HG02759 (cell line): ENCODE measurements at regions not wholly inside any gene's neighbourhood (a gene's known extent, or its start where the extent isn't known, plus 50 kb on each side); places are given as distances from the start of the nearest gene placed in this dataset.
A peak's percentile ranks its signal among the peaks of the same experiment; 100 is the strongest.

Experiments
- ATAC-seq: cut with Tn5 transposase; IDR thresholded peaks from one replicate; pipeline ENCODE4 v1.9.1; 2021; ENCODE audit warnings: mild to moderate bottlenecking, moderate library complexity; ENCODE audit not compliant: unreplicated experiment

DNA sequence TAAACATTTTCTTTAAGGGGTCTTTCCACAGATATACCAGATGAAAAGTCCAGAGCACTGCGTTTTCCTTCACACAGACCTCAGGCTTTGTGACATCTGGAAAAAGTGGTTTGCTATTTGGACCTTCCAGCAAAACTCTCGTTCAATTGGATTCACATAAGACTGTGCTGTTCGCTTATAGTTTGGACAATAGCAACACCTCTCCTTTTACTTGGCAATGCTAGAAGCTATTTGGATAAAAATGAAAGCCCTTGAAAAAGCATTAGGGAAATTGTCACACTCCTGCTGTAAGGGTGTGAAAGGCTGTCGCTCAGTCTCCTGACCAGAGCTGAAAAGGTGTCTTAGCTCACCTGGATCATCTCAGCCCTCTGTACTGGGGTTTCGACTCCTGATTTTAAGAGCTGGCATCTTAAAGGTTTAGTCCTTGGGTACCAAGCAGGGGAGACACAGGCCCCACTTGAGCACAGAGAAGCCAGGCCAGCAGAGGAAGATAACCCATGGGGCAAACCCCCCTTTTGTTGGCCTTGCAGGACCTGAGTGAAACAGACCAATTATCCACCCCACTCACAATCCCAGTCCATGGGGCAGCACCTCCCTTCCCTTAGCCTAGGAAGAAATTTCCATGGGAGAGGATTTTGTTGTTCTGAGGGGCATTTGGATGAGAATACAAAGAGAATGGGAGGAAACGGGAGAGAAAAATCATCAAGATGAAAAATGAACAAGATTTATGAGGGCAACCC, 257.6 kb downstream of the DLEU7 start:
- ATAC-seq = no peak

DNA sequence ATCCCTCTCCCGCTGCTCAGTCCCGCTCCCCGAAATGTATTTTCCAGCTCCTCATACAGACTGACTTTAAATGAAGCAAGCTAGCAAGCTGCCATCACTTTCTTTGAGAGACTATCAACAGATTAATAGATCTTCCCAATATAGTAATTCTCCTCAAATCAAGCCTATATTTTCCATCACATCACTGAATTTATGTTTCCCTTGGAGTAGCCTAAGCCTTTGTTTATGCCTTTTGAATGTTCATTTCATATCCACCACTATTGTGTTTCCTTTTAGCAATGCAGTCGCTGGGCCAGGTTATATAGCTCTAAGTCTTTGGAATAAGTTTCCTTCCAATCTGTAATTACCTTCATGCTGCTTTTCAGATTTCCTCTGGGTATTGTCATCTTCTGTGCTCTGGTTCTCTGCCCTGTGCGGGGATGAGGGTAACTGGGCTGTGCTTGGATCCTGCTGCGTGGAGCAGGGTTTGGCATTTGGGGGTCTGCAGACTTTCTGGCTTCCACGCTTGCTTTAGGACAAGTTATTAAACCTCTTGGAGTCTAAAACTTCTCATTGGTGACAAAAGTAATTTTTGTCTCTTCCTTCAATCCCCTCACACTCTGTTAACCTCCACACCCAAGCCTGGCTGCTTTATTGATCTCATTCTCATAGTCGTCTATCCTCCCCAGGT, 256.9 kb downstream of the DLEU7 start:
- no peak for ATAC-seq

DNA sequence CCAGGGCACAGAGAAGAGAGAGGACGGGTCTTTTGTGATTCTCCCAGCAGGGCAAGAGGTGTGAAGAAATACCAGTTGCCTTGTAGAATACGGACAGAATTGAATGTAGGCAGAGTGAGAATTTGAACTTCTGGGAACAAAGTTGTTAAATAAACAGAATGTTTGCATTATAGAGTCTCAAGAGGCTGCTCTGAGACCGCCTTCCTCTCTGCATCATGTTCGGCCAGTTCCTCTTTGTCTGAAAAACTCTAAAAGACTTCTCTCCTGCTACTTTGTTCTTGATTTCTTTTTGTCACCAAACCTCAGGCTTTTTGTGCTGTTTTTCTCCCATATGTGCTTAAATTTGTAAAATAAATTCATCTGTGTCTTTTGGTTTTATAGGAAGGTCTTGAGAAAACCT, 256.4 kb downstream of the DLEU7 start:
- no peak for ATAC-seq

DNA sequence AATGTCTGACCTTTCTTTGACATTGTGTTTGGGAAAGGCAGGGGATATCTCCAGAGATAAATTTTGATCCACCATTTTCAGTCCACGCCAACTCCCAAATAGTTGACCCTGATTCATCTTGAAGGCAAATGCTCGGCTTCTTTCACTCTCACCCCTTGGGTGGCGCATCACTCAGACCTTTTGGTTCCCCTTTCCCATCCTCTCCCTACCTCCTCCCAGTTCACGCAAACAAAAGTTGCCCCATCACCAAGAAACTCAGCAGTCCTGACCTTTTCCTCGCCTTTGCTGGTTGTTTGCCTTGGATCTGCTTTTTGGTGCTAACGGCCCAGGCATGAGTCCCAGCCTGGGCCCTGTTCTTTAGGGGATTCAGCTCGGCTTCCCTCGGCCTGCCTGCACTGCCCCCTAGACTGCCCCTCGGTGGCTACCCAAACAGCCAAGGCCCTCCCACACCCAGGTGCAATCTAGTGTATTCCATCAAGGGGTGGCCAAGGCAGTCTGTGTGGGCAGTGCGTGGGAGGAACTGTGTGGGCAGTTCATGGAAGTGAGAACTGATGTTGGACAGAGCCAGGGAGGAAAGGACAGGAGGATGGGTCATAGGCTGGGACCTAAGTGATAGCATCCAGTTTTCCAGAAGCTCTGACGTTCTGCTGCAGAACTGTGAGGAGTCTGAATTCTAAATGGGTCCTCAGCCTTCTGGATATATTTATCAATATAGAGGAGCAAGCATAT, 255.7 kb downstream of the DLEU7 start:
- no peak for ATAC-seq

DNA sequence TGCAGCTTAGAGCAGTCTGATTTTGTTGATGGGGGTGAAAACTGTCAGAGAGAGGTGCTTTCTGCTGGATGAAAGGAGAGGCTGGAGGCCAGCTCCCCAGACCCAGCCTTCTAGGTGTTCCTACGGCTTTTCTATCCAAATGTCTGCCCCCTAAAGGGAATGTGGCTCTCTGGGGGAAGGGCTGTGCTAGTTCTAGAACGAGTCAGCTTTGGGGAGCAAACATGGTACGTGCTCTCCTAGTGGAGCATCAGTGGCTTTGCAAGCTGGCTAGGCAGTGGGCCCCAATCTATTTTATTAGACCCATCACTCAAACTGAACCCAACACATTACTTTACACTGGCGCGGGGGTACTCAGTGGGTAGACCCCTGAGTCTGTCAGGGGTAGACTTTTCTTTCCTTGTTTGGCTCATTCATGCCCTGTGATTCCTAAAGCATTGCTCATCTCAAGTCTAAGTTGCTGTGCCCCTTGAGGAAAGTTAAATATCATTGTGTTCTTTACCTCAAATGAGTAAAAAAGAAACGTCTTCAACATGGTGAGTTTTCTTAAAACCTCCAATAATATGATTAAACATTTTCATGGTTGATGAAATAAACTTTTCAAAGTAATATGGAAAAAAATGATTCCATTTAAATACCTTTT, 254.9 kb downstream of the DLEU7 start:
- ATAC-seq = no peak

DNA sequence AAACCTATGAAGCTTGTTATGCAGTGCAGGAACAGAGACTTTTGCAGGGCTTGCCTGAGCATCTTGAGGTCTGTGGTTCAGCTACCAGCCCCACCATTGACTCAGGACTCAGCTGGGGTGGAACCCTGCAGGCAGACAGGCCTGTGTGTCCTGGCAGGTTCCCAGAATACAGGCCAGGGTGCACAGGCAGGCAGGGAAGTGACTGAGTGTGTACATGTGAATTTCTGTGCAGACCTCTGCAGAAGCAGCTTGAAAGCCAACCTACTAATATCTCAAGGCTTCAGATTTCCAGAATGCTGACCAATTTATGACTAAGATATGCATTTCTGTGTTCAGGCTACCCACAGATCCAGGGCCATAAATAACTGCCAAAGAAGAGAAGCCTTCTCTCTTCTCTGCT, 254.4 kb downstream of the DLEU7 start:
- ATAC-seq = no peak

DNA sequence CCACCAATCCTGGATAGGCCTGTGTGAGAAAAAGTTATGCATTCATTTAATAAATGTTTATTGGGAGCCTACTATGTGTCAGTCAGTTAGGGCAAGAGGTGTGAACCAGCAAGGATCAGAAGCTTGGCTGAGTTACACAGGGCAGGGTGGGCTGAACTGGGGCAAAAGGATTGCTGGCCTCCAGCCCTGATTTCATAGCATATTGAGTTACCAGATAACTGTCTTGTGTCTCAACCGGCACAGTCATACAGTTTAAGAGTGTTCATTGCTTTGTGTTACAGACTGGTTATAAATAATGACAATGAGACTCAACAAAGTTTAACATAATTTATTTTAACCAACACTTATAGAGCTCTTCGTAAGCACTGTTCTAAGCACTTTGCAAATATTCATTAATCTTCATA, 253.8 kb downstream of the DLEU7 start:
- no peak for ATAC-seq

DNA sequence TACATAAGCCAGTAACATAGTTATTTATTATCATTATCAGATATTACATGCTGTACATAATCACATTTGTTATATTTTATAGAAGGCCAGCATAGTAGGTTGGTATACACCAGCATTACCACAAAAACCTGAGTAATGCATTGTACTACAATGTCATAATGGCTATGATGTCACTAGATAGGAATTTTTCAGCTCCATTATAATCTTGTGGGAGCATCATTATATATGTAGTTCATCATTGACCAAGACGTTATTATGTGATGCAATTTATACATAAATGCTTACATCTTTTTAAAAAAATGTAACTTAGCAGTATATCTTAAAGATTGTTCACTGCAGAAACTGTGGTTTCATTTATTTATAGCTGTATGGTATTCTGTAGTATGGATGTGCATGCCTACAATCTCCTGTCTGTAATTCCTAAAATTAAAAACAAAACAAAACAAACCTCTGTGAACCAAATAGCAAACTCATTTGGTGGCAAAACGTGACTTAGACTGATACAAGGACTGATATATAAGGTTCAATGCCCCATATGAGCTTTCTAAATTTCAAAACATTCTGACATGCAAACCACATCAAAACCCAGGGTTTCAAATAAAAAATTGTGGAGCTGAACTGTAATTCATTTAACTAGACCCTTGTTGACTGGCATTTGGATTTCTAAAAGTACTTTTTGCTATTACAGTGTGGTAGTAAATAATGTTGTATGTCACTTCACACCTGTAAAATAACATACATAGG, 250.9 kb downstream of the DLEU7 start:
- no peak for ATAC-seq

DNA sequence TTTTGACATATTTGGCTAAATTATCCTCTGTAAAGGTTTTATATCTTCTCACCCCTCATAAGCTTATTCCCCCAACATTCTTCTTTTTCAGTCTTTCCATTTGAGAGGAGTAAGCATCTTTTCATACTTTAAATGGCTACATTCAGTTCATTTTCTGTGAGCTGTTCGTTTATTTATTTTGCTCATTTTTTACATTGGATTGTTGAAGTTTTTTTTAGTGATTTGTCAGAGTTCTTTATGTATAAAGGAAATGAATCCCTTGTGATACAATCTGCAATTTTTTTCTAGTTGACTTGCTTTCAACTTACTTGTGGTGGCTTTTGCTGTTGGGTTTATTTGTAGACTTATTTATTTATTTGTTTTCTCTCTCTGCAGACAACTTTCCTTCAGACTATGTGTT, 250.3 kb downstream of the DLEU7 start:
- ATAC-seq = no peak

DNA sequence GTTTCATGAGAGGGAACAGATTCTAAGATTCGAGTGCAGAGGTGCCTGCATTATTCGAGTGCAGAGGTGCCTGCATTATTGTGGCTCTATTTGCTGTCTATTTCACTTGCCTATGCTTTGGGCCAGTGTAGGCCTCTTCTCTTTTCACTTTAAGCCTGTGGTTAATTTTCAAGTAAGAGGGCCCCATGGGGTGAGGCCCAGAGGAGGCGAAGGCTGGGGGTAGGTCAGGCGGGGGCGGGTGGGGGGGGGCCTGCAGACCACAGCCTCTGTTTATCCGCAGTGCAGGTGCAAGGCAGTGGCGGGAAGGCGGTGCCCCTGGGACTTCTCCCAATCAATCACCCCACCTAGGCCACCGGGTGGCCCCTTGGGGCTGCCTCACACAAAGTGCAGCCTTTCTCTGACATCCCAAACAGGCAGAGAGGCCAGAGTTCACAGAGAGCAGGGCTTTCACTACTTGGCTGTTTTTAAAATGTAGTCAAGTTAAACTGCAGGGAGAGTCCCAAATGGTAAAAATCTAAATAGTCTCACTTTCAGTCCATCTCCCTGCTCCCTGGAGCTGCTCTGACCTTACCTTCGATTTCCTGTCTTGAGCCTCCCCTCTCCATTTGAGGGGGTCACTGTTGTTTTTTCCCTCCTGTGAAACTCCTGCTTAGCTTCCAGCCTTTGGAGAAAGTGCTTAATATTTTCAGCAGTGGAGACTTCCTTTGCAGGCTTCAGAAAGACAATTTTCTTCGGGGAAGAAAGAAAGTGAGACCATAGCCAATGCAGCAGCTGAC, 249.0 kb downstream of the DLEU7 start:
- ATAC-seq = peak; percentile 91

DNA sequence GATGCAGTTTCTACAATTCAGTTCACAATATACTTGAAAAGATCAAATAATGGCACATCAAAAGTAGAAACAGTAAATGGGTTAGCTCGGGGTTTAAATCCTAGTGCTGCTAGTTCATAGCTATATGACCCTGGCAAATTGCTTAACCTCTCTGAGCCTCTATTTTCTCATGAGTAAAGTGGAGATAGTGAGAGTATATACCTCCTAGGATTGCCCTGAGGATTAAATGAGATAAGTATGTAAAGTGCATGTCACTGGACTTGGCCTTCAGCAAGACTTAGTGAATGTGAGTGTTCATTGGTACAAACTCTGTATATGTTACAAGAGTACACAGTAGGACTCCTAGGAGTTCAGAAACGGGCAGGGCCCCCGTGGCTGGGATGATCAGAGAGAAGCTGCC, 248.3 kb downstream of the DLEU7 start:
- no peak for ATAC-seq

DNA sequence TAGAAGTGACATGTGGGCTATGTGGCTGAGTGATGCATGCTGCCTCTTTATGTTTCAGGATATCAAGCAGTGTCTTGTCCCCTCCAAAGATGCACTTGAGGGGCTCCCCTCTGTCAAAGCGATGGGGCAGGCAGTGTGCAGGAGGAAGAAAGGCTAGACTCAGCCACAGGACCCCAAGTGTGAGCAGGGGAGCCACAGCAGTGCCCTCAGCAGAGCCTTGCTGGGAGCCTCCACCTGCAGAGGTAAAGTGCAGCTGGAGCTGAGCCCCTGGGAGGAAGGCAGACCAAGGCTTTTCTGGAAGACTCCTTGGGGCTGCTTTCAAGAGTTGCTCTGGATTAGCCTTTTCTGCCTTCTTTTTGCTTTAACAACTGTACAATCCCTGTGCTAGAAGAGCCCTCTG, 247.3 kb downstream of the DLEU7 start:
- ATAC-seq = no peak

DNA sequence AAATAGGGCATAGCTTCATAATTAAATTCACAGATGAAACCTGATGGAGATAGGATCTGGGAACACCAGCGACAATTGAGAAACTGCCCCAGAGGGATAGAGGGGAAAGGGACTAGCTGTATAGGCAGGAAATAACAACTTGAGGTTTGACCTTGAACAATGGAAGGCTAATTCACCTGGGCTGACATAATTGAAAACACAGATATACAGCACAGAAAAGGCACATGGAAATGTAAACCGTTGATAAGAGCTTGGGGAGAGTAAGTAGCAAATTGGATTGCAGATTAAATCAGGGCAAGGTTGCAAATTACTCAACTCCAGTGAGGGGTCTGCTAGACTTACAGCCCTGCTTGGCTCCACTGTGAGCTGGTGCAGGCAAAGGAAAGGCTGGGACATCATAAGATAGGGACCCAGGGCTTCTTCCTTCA, 246.7 kb downstream of the DLEU7 start:
- ATAC-seq = no peak

DNA sequence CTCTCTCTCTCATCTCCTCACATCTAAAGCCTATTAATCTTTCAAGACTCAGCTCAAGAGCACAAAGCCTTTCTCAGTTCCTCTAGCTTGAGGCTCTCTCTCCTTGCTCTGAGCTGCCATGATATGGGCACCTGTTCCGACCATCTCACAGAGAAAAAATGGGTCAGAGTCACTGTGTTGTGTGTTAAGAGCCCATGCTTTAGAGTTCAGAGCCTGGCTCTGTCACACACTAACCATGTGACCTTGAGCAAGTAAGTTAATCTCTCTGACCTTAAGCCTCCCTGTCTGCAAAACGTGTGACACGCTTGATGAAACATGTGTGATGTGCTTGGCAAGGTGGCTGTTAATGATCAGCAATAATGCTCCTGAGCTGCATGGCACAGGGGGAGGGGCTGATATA, 245.2 kb downstream of the DLEU7 start:
- peak; percentile 33 for ATAC-seq

DNA sequence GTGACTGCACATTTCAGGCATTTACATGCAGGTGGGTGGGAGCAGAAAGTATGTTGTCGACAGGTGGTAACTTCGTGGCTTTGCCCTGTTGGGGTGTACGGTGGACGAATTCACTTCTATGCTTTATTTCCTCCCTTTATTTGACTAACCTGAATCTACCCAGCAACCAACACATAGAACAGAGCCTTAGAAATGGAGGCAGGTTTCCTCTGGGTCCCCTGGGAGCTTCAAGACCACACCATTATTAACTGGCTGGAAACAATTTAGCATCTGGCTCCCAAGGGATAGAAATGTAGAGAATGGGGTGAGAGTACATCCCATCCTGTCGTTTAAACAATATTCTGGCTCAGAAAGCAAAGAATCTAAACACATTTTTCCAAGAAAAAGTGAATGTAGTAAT, 244.4 kb downstream of the DLEU7 start:
- ATAC-seq = no peak

DNA sequence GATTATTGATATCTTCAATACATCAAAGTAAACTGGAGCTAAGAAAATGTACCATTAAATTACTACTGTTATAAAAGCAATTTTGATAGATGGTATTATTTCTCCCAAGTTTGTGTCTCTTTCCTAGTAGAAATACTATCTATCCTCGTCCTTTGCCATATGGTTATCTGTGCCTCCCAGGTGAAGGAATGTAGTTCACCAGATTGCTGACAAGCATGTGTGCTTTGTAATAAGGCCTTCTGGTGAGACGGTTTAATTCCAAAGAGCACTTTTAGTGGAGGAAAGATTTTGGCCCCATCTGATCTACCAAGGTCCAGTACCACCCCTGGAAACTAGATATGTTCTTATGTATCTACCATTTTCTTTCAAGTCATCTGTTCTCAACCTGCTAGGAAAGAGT, 243.6 kb downstream of the DLEU7 start:
- ATAC-seq = no peak

DNA sequence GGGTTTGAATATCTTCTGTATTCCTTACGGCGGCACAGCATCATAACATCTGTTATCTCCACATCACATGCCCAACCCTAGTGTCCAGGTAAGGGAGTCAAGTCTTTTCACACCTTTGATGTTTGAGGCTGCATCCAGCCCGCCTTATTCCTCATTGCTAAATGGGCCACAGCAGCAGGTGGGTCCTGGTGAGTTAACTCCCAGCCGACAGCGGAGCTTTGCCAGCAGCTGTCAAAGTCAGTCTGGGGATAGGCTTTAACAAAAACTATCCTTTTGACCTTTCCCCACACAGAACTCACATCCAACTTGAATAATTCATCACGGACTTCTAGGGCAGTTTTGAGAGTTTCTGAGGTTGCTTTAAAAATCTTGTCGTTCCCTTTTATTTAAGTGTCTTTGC, 235.1 kb downstream of the DLEU7 start:
- ATAC-seq = no peak

DNA sequence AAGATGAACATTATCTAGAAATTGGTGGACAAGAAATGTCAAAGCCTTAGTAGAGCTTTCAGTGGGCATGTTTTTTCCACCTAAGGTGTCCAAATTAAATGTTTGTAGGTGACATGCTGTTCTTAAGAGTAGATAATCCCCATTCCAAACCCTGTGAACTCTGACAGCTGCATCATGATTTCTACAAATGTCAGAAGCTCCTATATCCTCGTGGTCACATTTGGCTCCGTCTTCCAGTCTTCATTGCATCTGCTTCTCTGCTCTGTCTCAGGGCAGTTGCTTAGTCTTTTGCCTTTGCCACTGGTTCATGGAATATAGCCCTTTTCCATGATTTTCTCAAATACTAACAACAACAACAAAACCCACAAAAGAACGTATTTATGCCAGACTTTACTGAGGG, 234.5 kb downstream of the DLEU7 start:
- ATAC-seq = no peak

DNA sequence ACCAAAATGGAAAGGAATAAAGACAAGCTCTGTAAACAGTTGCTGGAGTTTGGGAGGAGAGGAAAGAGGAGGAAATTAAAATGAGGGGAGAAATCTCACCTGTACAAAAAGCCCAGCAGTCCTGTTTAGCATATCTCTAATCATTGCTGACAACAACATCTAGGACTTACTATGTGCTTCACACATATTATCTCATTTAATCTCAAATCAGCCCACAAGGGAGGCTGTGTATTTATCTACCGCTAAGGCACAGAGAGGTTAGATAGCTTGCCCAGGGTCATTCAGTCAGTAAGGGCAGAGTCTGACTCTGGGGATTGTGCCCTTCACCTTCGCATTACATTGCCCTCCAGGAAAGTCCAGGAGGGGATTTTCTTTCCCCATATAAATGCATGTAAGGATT, 233.3 kb downstream of the DLEU7 start:
- ATAC-seq = no peak

DNA sequence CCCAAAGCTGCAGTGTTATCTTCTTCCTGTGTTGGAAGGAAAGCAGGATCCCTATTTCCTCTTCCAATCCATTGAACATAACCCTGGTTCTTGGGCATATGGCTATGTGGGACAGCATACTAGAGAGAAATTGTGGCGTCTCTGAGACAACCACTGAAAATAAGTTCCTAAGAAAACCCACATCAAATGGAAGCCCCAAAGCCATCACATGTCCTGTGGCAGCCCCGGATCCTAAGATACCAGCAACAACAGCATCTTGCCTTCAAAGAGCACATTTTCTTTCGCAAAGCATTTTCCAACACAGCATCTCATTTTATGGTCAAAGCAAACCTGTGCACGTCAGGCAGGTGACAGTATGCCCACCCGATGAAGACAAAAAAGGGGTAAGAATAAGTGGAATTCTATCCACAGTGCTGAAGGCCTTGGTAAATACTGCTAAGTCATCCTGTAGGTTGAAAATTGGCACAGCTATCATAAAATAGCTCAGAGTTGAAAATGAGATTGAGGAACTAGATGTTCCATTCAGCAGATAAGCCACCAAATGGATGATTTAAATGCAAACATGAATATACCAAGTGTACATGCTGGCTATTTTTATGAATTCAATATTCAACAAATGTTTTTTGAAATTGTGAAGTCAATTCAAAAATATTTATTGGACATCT, 232.2 kb downstream of the DLEU7 start:
- ATAC-seq = no peak
